Activated CD4-positive, alpha-beta T cell treated with anti-CD3 and anti-CD28 coated beads for 1 hour (primary cell): ENCODE measurements at regions not wholly inside any gene's neighbourhood (a gene's known extent, or its start where the extent isn't known, plus 50 kb on each side); places are given as distances from the start of the nearest gene placed in this dataset.

Experiments
- DNase-seq: peaks from one replicate; pipeline ENCODE4 v3.0.0-alpha.2; 2020

DNA sequence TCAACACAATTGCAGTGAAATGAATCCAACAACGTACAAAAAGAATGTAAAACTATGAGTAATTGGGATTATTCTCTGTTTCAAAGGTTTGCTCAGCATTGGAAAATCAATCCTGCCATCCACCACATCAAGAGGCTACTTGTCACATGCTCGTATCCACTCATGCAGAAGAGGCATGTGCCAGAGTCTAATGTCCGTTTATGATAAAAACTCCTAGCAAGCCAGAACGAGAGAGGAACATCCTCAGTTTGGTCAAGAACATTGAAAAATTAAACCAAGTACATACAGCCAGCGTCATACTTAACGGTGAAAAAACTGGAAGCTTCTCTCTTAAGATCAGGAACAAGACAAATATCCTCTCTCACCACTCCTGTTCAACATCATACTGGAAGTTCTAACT, 563.9 kb upstream of the TMEM132C start:
- DNase-seq, result no peak

- DNase-seq, result no peak
Observed at GRCh38 chr12:127711108-127711507, 555.9 kb upstream of the TMEM132C start.

GRCh38 chr12:127712561-127712960, 554.4 kb upstream of the TMEM132C start:
- no peak for DNase-seq

- no peak for DNase-seq
Observed at GRCh38 chr12:127716166-127716565, 550.8 kb upstream of the TMEM132C start.

GRCh38 chr12:127717278-127717677, 549.7 kb upstream of the TMEM132C start:
- no peak for DNase-seq

- DNase-seq, result no peak
Observed at GRCh38 chr12:127720334-127720733, 546.6 kb upstream of the TMEM132C start.

DNA sequence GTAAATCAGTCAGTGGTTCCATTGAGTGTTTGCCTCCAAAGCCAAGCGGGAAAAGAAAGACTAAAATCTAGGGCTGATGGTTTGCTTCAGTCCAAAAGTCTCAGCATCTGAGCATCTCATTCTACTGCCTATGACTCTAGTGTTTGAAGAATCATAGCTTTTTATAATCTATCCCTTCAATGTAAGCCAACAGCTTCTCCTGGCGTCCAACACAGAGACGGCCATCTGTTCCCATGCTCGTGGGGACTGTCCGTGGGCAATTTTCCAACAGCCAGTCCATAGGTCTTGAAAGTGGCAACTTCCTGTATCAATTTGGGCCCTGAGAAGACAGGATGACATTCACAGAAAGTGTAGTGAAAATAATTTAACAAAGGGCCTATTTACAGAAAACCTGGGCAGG, 544.4 kb upstream of the TMEM132C start:
- no peak for DNase-seq

- no peak for DNase-seq
Observed at GRCh38 chr12:127723251-127723650, 543.7 kb upstream of the TMEM132C start.

- no peak for DNase-seq
Observed at GRCh38 chr12:127726671-127727315, 540.2 kb upstream of the TMEM132C start.

- DNase-seq, result no peak
Observed at GRCh38 chr12:127728285-127728684, 538.7 kb upstream of the TMEM132C start.

DNA sequence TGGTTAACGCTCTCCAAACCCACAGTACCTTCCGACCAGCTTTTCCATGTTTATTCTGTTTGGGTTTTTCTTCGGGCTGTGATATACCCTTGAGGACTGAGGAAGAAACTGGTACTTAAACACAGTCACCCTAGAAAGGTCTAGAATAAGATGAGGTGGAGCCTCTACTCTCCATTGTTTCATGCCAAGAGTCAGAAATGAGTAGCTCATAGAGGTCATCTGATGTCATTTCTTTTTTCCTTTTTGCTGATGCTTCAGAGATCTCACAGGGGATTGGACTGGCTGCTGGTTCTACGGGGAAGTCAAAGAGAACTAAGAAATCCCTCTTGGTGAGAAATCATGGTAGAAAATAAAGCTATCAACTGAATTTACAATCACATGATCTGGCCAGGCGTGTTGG, 538.2 kb upstream of the TMEM132C start:
- no peak for DNase-seq

GRCh38 chr12:127729381-127729780, 537.6 kb upstream of the TMEM132C start:
- DNase-seq, result no peak

- DNase-seq, result no peak
Observed at GRCh38 chr12:127731657-127732056, 535.3 kb upstream of the TMEM132C start.

- DNase-seq, result no peak
Observed at GRCh38 chr12:127742231-127742630, 524.7 kb upstream of the TMEM132C start.

GRCh38 chr12:127745469-127746212, 521.3 kb upstream of the TMEM132C start:
- DNase-seq, result no peak

GRCh38 chr12:127749416-127749815, 517.6 kb upstream of the TMEM132C start:
- DNase-seq, result no peak

DNA sequence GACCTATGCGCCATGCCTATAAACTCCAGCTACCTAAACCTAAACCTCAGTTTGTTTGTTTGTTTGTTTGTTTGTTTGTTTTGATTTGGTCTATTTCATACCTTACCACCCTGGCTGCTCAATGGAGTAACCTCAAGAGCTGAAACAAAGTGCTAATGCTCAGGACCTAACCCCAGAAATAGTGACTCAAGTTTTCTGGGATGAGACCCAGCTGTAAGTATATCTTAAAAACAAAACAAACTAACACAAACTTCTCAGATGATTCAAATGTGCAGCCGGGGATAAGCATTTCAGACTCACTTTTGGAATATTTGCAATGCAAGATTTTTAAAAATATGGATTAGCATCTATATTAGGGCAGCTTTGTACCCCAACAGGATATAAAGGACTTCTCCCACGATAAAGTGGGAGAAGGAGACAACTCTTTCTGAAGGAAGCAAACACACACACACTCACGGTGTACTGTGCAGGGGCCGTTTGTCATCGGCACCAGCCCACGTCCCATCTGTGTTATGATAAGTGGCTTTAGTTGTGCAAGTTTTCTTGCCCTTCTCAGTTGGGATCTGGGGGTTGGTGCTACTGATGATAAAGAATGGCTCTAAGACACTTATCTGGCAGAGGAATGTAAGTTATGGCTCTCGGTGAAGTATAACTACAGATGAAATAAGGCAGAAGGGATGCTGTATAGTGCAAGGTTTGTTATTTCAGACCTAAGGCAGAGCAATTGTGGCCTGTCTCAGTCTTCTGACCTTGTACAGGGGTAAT, 516.7 kb upstream of the TMEM132C start:
- DNase-seq, result no peak

DNA sequence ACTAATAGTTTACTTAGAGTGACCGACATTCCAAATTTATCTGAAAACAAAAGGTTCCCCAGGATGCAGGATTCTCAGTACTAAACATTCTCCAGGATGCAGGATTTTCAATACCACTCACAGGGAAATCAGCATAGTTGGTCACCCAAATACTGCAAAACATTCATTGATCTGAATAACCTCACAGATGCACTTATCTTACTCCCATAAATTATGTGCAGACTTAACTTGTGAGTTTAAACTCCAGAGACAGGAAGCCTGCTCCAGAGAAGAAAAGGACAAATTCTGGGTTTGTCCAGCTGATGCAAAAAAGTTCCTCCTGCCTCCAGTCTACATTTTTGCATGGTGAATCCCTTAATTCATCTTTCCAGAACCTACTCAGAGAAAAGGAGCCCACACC, 514.2 kb upstream of the TMEM132C start:
- no peak for DNase-seq

GRCh38 chr12:127760357-127760756, 506.6 kb upstream of the TMEM132C start:
- no peak for DNase-seq

GRCh38 chr12:127760996-127761395, 506.0 kb upstream of the TMEM132C start:
- DNase-seq, result no peak

DNA sequence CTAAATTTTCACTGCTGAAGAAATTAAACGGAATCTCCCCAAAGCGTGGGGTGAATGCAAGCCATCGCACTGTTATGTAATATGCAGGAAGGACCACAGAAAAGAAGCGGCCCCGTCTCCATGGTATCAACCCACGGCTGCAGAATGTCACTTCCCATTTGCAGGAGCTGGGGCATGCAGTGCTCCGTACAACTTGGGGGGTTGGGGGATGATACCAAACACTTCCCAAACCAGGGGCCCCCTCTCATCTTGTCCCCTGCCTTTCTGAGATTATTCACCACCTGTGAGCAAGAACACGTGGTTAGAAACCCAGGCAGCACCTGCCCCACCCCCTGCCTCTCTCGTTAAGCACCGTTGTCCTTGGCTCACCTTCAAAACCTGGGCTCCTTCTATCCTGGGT, 505.1 kb upstream of the TMEM132C start:
- DNase-seq, result no peak

- DNase-seq, result no peak
Observed at GRCh38 chr12:127767656-127768055, 499.3 kb upstream of the TMEM132C start.

GRCh38 chr12:127770118-127770517, 496.9 kb upstream of the TMEM132C start:
- no peak for DNase-seq

GRCh38 chr12:127771546-127771945, 495.4 kb upstream of the TMEM132C start:
- DNase-seq, result no peak
